Keratinocyte (primary cell): ENCODE measurements at regions not wholly inside any gene's neighbourhood (a gene's known extent, or its start where the extent isn't known, plus 50 kb on each side); places are given as distances from the start of the nearest gene placed in this dataset.

ENCODE experiments used
- DNase-seq: peaks from one replicate; pipeline ENCODE4 v3.0.0-alpha.2; 2011; ENCODE audit warnings: low read depth, missing footprints, low spot score
- FAIRE-seq: peaks from 2 replicates; lab custom pipeline; 2011; peaks lifted over from hg19 to GRCh38; lab: Jason Lieb, UNC
- H2AFZ ChIP-seq: 2 replicates; pipeline ENCODE4 v1.6.0; 2012; ENCODE audit warnings: low read length, control low read depth, inconsistent platforms; ENCODE audit not compliant: control insufficient read depth
- H3K27ac ChIP-seq: 2 replicates; pipeline ENCODE4 v1.5.1; 2011; ENCODE audit warnings: low read length; ENCODE audit not compliant: control insufficient read depth, insufficient read depth
- H3K27me3 ChIP-seq: 3 replicates; pipeline ENCODE4 v1.6.0; 2011; ENCODE audit warnings: low read length; ENCODE audit not compliant: control insufficient read depth, insufficient read depth; ENCODE audit errors: extremely low read depth
- H3K36me3 ChIP-seq, 2 experiments: 2 replicates in 1 of 2; 3 replicates in 1 of 2; pipeline ENCODE4 v1.5.1; 2011; ENCODE audit warnings: low read length in 2 of 2, mild to moderate bottlenecking in 1 of 2; ENCODE audit not compliant: control insufficient read depth in 2 of 2, insufficient read depth in 2 of 2; ENCODE audit errors: extremely low read depth in 1 of 2
- H3K4me1 ChIP-seq: 3 replicates; pipeline ENCODE4 v1.5.1; 2011; ENCODE audit warnings: low read length; ENCODE audit not compliant: control insufficient read depth, insufficient read depth; ENCODE audit errors: extremely low read depth
- H3K4me2 ChIP-seq: 3 replicates; pipeline ENCODE4 v1.6.0; 2011; ENCODE audit warnings: low read depth, low read length; ENCODE audit not compliant: control insufficient read depth, insufficient read depth; ENCODE audit errors: extremely low read depth
- H3K4me3 ChIP-seq, 3 experiments: fragments of 200-600 bp in 1 of 3; sonication (generic) in 1 of 3; 2 replicates in 2 of 3; 3 replicates in 1 of 3; pipeline ENCODE4 v1.5.1; 2011 to 2016; ENCODE audit warnings: low read length in 3 of 3, mild to moderate bottlenecking in 3 of 3, control low read depth in 2 of 3, inconsistent platforms in 1 of 3, low read depth in 1 of 3, mixed read lengths in 1 of 3, mixed run types in 1 of 3, moderate library complexity in 1 of 3; ENCODE audit not compliant: control insufficient read depth in 2 of 3, insufficient read depth in 2 of 3; ENCODE audit errors: extremely low read depth in 1 of 3
- H3K79me2 ChIP-seq: 2 replicates; pipeline ENCODE4 v1.6.0; 2012; ENCODE audit warnings: low read length; ENCODE audit not compliant: control insufficient read depth, insufficient read depth
- H3K9ac ChIP-seq: 3 replicates; pipeline ENCODE4 v1.6.0; 2011; ENCODE audit warnings: low read length; ENCODE audit not compliant: control insufficient read depth, insufficient read depth; ENCODE audit errors: extremely low read depth
- H3K9me1 ChIP-seq: 3 replicates; pipeline ENCODE4 v1.6.0; 2011; ENCODE audit warnings: low read length; ENCODE audit not compliant: control insufficient read depth, insufficient read depth; ENCODE audit errors: extremely low read depth
- H3K9me3 ChIP-seq: 2 replicates; pipeline ENCODE4 v1.5.1; 2012; ENCODE audit warnings: low read depth, low read length; ENCODE audit not compliant: control insufficient read depth
- H4K20me1 ChIP-seq: 3 replicates; pipeline ENCODE4 v1.6.0; 2011; ENCODE audit warnings: low read length; ENCODE audit not compliant: control insufficient read depth, insufficient read depth; ENCODE audit errors: extremely low read depth
- CTCF ChIP-seq, 3 experiments: IDR thresholded peaks in 1 of 3; conservative IDR thresholded peaks in 1 of 3; optimal IDR thresholded peaks in 1 of 3; 2 replicates in 2 of 3; 3 replicates in 1 of 3; pipeline versions ENCODE3 to v1.5.1; 2011; ENCODE audit warnings: low read length in 3 of 3, mild to moderate bottlenecking in 3 of 3, moderate library complexity in 2 of 3, control low read depth in 1 of 3, inconsistent platforms in 1 of 3; ENCODE audit not compliant: insufficient read depth in 2 of 3; ENCODE audit errors: extremely low read depth in 1 of 3
- EZH2 ChIP-seq: IDR thresholded peaks from one replicate; pipeline ENCODE4 v1.6.1; 2012; ENCODE audit warnings: inconsistent platforms, mild to moderate bottlenecking, low read length, moderate library complexity
- dilution Hi-C: fragments of 300-500 bp; cut with MboI; formaldehyde crosslinking; loops from one replicate; pipeline ENCODE4 v1.7.0; 2020; ENCODE audit warnings: low sequenced_read_pairs; ENCODE audit not compliant: extremely low pct_ligation_motif_present

GRCh38 chr2:159853101-159853500, 55.1 kb upstream of the CD302 start:
- H3K27me3 ChIP-seq, result no peaks in the 10 kb centered on the region
- no peaks in the 10 kb centered on the region for H3K9me1 ChIP-seq
- no peak overlapping the region for H3K9ac ChIP-seq
- no peaks in the 10 kb centered on the region for H3K79me2 ChIP-seq
- TF ChIP-seq CTCF (optimal IDR thresholded peaks at IDR 0.05 in 1 of 3, IDR thresholded peaks at IDR 0.05 in 1 of 3, conservative IDR thresholded peaks at IDR 0.05 in 1 of 3; ENCODE audit: extremely low read depth in 1 of 3, insufficient read depth in 2 of 3, low read length in 3 of 3) (no peak), EZH2 (no peak)
- H3K36me3 ChIP-seq, result no peaks in the 10 kb centered on the region
- no peak overlapping the region for H2AFZ ChIP-seq
- H3K4me3 ChIP-seq, result no peak overlapping the region
- no peaks in the 10 kb centered on the region for H3K9me3 ChIP-seq
- no peaks in the 10 kb centered on the region for H3K4me1 ChIP-seq
- no peaks in the 10 kb centered on the region for H4K20me1 ChIP-seq
- no peak for DNase-seq
- dilution Hi-C loops, result no loop called here
- no peak for FAIRE-seq
- no peak overlapping the region for H3K27ac ChIP-seq
- H3K4me2 ChIP-seq, result no peak overlapping the region

GRCh38 chr2:159851941-159852340, 53.9 kb upstream of the CD302 start:
- TF ChIP-seq CTCF (optimal IDR thresholded peaks at IDR 0.05 in 1 of 3, IDR thresholded peaks at IDR 0.05 in 1 of 3, conservative IDR thresholded peaks at IDR 0.05 in 1 of 3; ENCODE audit: extremely low read depth in 1 of 3, insufficient read depth in 2 of 3, low read length in 3 of 3) (no peak), EZH2 (no peak)
- H4K20me1 ChIP-seq, result no peaks in the 10 kb centered on the region
- H3K79me2 ChIP-seq, result no peaks in the 10 kb centered on the region
- H3K4me3 ChIP-seq, result no peak overlapping the region
- no peaks in the 10 kb centered on the region for H3K4me1 ChIP-seq
- no peak overlapping the region for H3K4me2 ChIP-seq
- no peaks in the 10 kb centered on the region for H3K27me3 ChIP-seq
- DNase-seq (no peak), FAIRE-seq (no peak)
- H3K9ac ChIP-seq, result no peak overlapping the region
- H2AFZ ChIP-seq, result no peak overlapping the region
- H3K9me1 ChIP-seq, result no peaks in the 10 kb centered on the region
- H3K27ac ChIP-seq, result no peak overlapping the region
- H3K9me3 ChIP-seq, result no peaks in the 10 kb centered on the region
- no peaks in the 10 kb centered on the region for H3K36me3 ChIP-seq
- dilution Hi-C loops, result no loop called here
